ENCODE measurements at regions not wholly inside any gene's neighbourhood (a gene's known extent, or its start where the extent isn't known, plus 50 kb on each side); places are given as distances from the start of the nearest gene placed in this dataset.

- Histone ChIP-seq H2AK5ac (ENCODE audit: low read depth, low read length) (no peak overlapping the region), H2BK15ac (ENCODE audit: low read length) (peak overlapping the region; percentile 59), H3K14ac (ENCODE audit: low read length) (no peak overlapping the region), H3K79me1 (ENCODE audit: low read depth, low read length) (no peaks in the 10 kb centered on the region), H4K8ac (ENCODE audit: low read depth, low read length) (peak overlapping the region; percentile 89), H2BK5ac (ENCODE audit: low read length) (no peak overlapping the region), H3K27me3 (ENCODE audit: control insufficient read depth in 3 of 3, insufficient read depth in 3 of 3, low read depth in 1 of 3, low read length in 3 of 3) (no peaks in the 10 kb centered on the region), H2AFZ (ENCODE audit: low read length) (peak overlapping the region; percentile 54), H2BK12ac (ENCODE audit: low read length) (no peak overlapping the region), H2BK120ac (ENCODE audit: low read depth, low read length) (no peak overlapping the region), H3K4ac (ENCODE audit: low read length) (no peak overlapping the region), H3K36me3 (replicated peaks in 1 of 2; ENCODE audit: control insufficient read depth in 2 of 2, insufficient read depth in 2 of 2, low read length in 2 of 2) (no peaks in the 10 kb centered on the region), H3K4me2 (ENCODE audit: insufficient read depth, low read length, poor library complexity, severe bottlenecking) (no peak overlapping the region), H3K9me3 (replicated peaks in 1 of 2; ENCODE audit: control insufficient read depth in 2 of 2, insufficient read depth in 1 of 2, low read depth in 1 of 2, low read length in 2 of 2) (no peaks in the 10 kb centered on the region), H3K27ac (replicated peaks; ENCODE audit: low read length) (no peak overlapping the region), H3K4me1 (ENCODE audit: control insufficient read depth in 2 of 2, insufficient read depth in 1 of 2, low read depth in 1 of 2, low read length in 2 of 2) (peaks cover 0 to 6% of the 10 kb centered on the region in 2 donors), H3K18ac (ENCODE audit: low read length) (peak overlapping the region; percentile 63), H3K9ac (ENCODE audit: low read depth, low read length, poor library complexity) (no peak overlapping the region), H4K91ac (ENCODE audit: low read depth, low read length, poor library complexity) (no peak overlapping the region), H3K23ac (ENCODE audit: low read depth, low read length, poor library complexity) (no peak overlapping the region), H3K4me3 (ENCODE audit: low read length in 2 of 2) (no peak overlapping the region)
- peak; percentile 17 for DNase-seq (ENCODE audit: low spot score)
- no CpG with 5 or more reads among the region's 5 CpGs for WGBS, 2 donors (ENCODE audit: extremely low coverage in 2 of 2, insufficient read length in 2 of 2, insufficient replicate concordance in 1 of 2)
Measured at GRCh38 chr18:57915865-57916582, 112.9 kb upstream of the ATP8B1 start.

GRCh38 chr18:57915248-57915647 lies 112.1 kb upstream of the ATP8B1 start:
- Histone ChIP-seq H3K14ac (ENCODE audit: low read length) (no peak overlapping the region), H2BK15ac (ENCODE audit: low read length) (no peak overlapping the region), H3K4me2 (ENCODE audit: insufficient read depth, low read length, poor library complexity, severe bottlenecking) (no peak overlapping the region), H2AFZ (ENCODE audit: low read length) (no peak overlapping the region), H3K4me1 (ENCODE audit: control insufficient read depth in 2 of 2, insufficient read depth in 1 of 2, low read depth in 1 of 2, low read length in 2 of 2) (peaks cover 0 to 6% of the 10 kb centered on the region in 2 donors), H3K9me3 (replicated peaks in 1 of 2; ENCODE audit: control insufficient read depth in 2 of 2, insufficient read depth in 1 of 2, low read depth in 1 of 2, low read length in 2 of 2) (no peaks in the 10 kb centered on the region), H3K23ac (ENCODE audit: low read depth, low read length, poor library complexity) (no peak overlapping the region), H3K18ac (ENCODE audit: low read length) (no peak overlapping the region), H3K4ac (ENCODE audit: low read length) (no peak overlapping the region), H2BK12ac (ENCODE audit: low read length) (no peak overlapping the region), H2AK5ac (ENCODE audit: low read depth, low read length) (no peak overlapping the region), H3K27ac (replicated peaks; ENCODE audit: low read length) (no peak overlapping the region), H3K36me3 (replicated peaks in 1 of 2; ENCODE audit: control insufficient read depth in 2 of 2, insufficient read depth in 2 of 2, low read length in 2 of 2) (no peaks in the 10 kb centered on the region), H4K8ac (ENCODE audit: low read depth, low read length) (no peak overlapping the region), H2BK5ac (ENCODE audit: low read length) (no peak overlapping the region), H3K79me1 (ENCODE audit: low read depth, low read length) (no peaks in the 10 kb centered on the region), H3K27me3 (ENCODE audit: control insufficient read depth in 3 of 3, insufficient read depth in 3 of 3, low read depth in 1 of 3, low read length in 3 of 3) (no peaks in the 10 kb centered on the region), H3K9ac (ENCODE audit: low read depth, low read length, poor library complexity) (no peak overlapping the region), H3K4me3 (ENCODE audit: low read length in 2 of 2) (no peak overlapping the region), H2BK120ac (ENCODE audit: low read depth, low read length) (no peak overlapping the region), H4K91ac (ENCODE audit: low read depth, low read length, poor library complexity) (no peak overlapping the region)
- no peak for DNase-seq (ENCODE audit: low spot score)
- WGBS, 2 donors (ENCODE audit: extremely low coverage in 2 of 2, insufficient read length in 2 of 2, insufficient replicate concordance in 1 of 2), result no CpG with 5 or more reads among the region's 2 CpGs

- Histone ChIP-seq H3K9me3 (replicated peaks in 1 of 2; ENCODE audit: control insufficient read depth in 2 of 2, insufficient read depth in 1 of 2, low read depth in 1 of 2, low read length in 2 of 2) (no peaks in the 10 kb centered on the region), H2BK15ac (ENCODE audit: low read length) (no peak overlapping the region), H3K27me3 (ENCODE audit: control insufficient read depth in 3 of 3, insufficient read depth in 3 of 3, low read depth in 1 of 3, low read length in 3 of 3) (peaks cover 0 to 3% (median 0%) of the 10 kb centered on the region in 3 experiments), H3K18ac (ENCODE audit: low read length) (no peak overlapping the region), H3K4ac (ENCODE audit: low read length) (no peak overlapping the region), H2BK120ac (ENCODE audit: low read depth, low read length) (no peak overlapping the region), H2BK12ac (ENCODE audit: low read length) (no peak overlapping the region), H3K36me3 (replicated peaks in 1 of 2; ENCODE audit: control insufficient read depth in 2 of 2, insufficient read depth in 2 of 2, low read length in 2 of 2) (no peaks in the 10 kb centered on the region), H3K4me3 (ENCODE audit: low read length in 2 of 2) (no peak overlapping the region), H3K4me2 (ENCODE audit: insufficient read depth, low read length, poor library complexity, severe bottlenecking) (no peak overlapping the region), H3K79me1 (ENCODE audit: low read depth, low read length) (no peaks in the 10 kb centered on the region), H3K9ac (ENCODE audit: low read depth, low read length, poor library complexity) (no peak overlapping the region), H2BK5ac (ENCODE audit: low read length) (no peak overlapping the region), H3K4me1 (ENCODE audit: control insufficient read depth in 2 of 2, insufficient read depth in 1 of 2, low read depth in 1 of 2, low read length in 2 of 2) (peaks cover 0 to 6% of the 10 kb centered on the region in 2 donors), H3K27ac (replicated peaks; ENCODE audit: low read length) (no peak overlapping the region), H2AK5ac (ENCODE audit: low read depth, low read length) (no peak overlapping the region), H4K8ac (ENCODE audit: low read depth, low read length) (no peak overlapping the region), H3K23ac (ENCODE audit: low read depth, low read length, poor library complexity) (no peak overlapping the region), H3K14ac (ENCODE audit: low read length) (no peak overlapping the region), H2AFZ (ENCODE audit: low read length) (no peak overlapping the region), H4K91ac (ENCODE audit: low read depth, low read length, poor library complexity) (no peak overlapping the region)
- WGBS, 2 donors (ENCODE audit: extremely low coverage in 2 of 2, insufficient read length in 2 of 2, insufficient replicate concordance in 1 of 2), result no CpG with 5 or more reads among the region's 5 CpGs
- DNase-seq (ENCODE audit: low spot score), result no peak
Measured at GRCh38 chr18:57913686-57914085, 110.6 kb upstream of the ATP8B1 start.

GRCh38 chr18:57910817-57911216 lies 107.7 kb upstream of the ATP8B1 start:
- H2AFZ ChIP-seq (ENCODE audit: low read length), result no peak overlapping the region
- H3K9ac ChIP-seq (ENCODE audit: low read depth, low read length, poor library complexity), result peak overlapping the region; percentile 9
- H3K14ac ChIP-seq (ENCODE audit: low read length), result no peak overlapping the region
- WGBS, 2 donors (ENCODE audit: extremely low coverage in 2 of 2, insufficient read length in 2 of 2, insufficient replicate concordance in 1 of 2), result no CpG with 5 or more reads among the region's 7 CpGs
- no peak overlapping the region for H3K23ac ChIP-seq (ENCODE audit: low read depth, low read length, poor library complexity)
- no peak overlapping the region for H4K8ac ChIP-seq (ENCODE audit: low read depth, low read length)
- no peak overlapping the region for H2BK12ac ChIP-seq (ENCODE audit: low read length)
- H3K18ac ChIP-seq (ENCODE audit: low read length), result peak overlapping the region; percentile 65
- H2BK15ac ChIP-seq (ENCODE audit: low read length), result no peak overlapping the region
- peaks cover 0 to 3% (median 0%) of the 10 kb centered on the region in 3 experiments for H3K27me3 ChIP-seq (ENCODE audit: control insufficient read depth in 3 of 3, insufficient read depth in 3 of 3, low read depth in 1 of 3, low read length in 3 of 3)
- peaks cover 0 to under 1% of the 10 kb centered on the region in 2 donors for H3K4me1 ChIP-seq (ENCODE audit: control insufficient read depth in 2 of 2, insufficient read depth in 1 of 2, low read depth in 1 of 2, low read length in 2 of 2)
- no peaks in the 10 kb centered on the region for H3K9me3 ChIP-seq (replicated peaks in 1 of 2; ENCODE audit: control insufficient read depth in 2 of 2, insufficient read depth in 1 of 2, low read depth in 1 of 2, low read length in 2 of 2)
- H3K4me2 ChIP-seq (ENCODE audit: insufficient read depth, low read length, poor library complexity, severe bottlenecking), result no peak overlapping the region
- H3K36me3 ChIP-seq (replicated peaks in 1 of 2; ENCODE audit: control insufficient read depth in 2 of 2, insufficient read depth in 2 of 2, low read length in 2 of 2), result no peaks in the 10 kb centered on the region
- H3K4me3 ChIP-seq (ENCODE audit: low read length in 2 of 2), result no peak overlapping the region
- no peak for DNase-seq (ENCODE audit: low spot score)
- H2AK5ac ChIP-seq (ENCODE audit: low read depth, low read length), result no peak overlapping the region
- no peaks in the 10 kb centered on the region for H3K79me1 ChIP-seq (ENCODE audit: low read depth, low read length)
- no peak overlapping the region for H3K27ac ChIP-seq (replicated peaks; ENCODE audit: low read length)
- H2BK5ac ChIP-seq (ENCODE audit: low read length), result no peak overlapping the region
- H3K4ac ChIP-seq (ENCODE audit: low read length), result no peak overlapping the region
- no peak overlapping the region for H2BK120ac ChIP-seq (ENCODE audit: low read depth, low read length)
- no peak overlapping the region for H4K91ac ChIP-seq (ENCODE audit: low read depth, low read length, poor library complexity)
